Colonic mucosa (tissue), 4 donors: ENCODE measurements at regions not wholly inside any gene's neighbourhood (a gene's known extent, or its start where the extent isn't known, plus 50 kb on each side); places are given as distances from the start of the nearest gene placed in this dataset.
"Not testable (repeated sequence)": the region's sequence is repeated elsewhere in the genome, so short reads cannot be mapped to it uniquely, and the experiment has no call there.

Source experiments
- DNase-seq: peaks from one replicate; pipeline ENCODE4 v3.0.0-alpha.2; 2020
- H3K27ac ChIP-seq: fragments of 200-600 bp; one replicate; pipeline ENCODE4 v1.8.0; 2021
- H3K27me3 ChIP-seq: fragments of 200-600 bp; one replicate; pipeline ENCODE4 v1.8.0; 2021
- H3K36me3 ChIP-seq: fragments of 200-600 bp; one replicate; pipeline ENCODE4 v1.8.0; 2021
- H3K4me1 ChIP-seq: fragments of 200-600 bp; one replicate; pipeline ENCODE4 v1.8.0; 2021; ENCODE audit warnings: mild to moderate bottlenecking
- H3K4me3 ChIP-seq: fragments of 200-600 bp; one replicate; pipeline ENCODE4 v1.8.0; 2021
- H3K9ac ChIP-seq, 2 donors: one replicate each; pipeline ENCODE4 v1.7.0; 2013; ENCODE audit warnings: control low read depth in 2 of 2, low read depth in 2 of 2, low read length in 2 of 2
- H3K9me3 ChIP-seq: fragments of 200-600 bp; one replicate; pipeline ENCODE4 v1.8.0; 2021
- CTCF ChIP-seq: fragments of 200-600 bp; IDR thresholded peaks from one replicate; pipeline ENCODE4 v1.8.0; 2022; ENCODE audit warnings: antibody characterized with exemption, mild to moderate bottlenecking
- intact Hi-C: fragments of 100-400 bp; cut with DNase I; formaldehyde crosslinking; loops from one replicate; pipeline ENCODE4 v1.14.1; 2022
- donor health status: healthy.
- donor health status: DM: no; HTN: no; CAD: no.
- donor health status: DM: no; HTN: no; CAD: no.

DNA sequence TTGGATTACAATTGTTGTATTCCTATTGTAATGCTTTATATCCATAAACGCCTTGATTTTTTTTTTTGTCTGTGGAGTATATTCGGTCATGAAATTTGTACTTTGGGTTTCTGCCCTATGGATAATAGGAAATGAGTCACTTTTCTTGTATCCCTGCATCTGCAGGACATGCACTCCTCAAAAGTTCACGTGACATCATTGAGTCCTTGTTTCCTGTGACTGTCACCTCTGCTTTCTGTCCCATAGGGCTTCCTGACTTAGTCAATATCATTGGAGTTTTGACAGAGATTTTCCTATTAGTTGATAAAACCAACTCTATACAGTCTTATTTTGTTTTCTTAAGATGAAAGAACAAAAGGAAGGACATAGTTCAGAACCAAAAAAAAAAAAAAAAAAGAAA is 356.3 kb downstream of the MAT2B start:
- intact Hi-C loops = no loop called here
- Histone ChIP-seq H3K9me3 (no peaks in the 10 kb centered on the region), H3K4me3 (no peak overlapping the region), H3K27ac (no peak overlapping the region), H3K36me3 (no peaks in the 10 kb centered on the region), H3K27me3 (no peaks in the 10 kb centered on the region), H3K4me1 (no peaks in the 10 kb centered on the region), H3K9ac (no peak overlapping the region)
- DNase-seq = no peak
- TF ChIP-seq CTCF = no peak

GRCh38 chr5:163867324-163867723 is 361.9 kb downstream of the MAT2B start:
- intact Hi-C loops = no loop called here
- H3K27me3 ChIP-seq = no peaks in the 10 kb centered on the region
- DNase-seq = no peak
- no peak for TF ChIP-seq CTCF
- no peaks in the 10 kb centered on the region for H3K36me3 ChIP-seq
- no peak overlapping the region for H3K9ac ChIP-seq
- no peak overlapping the region for H3K4me3 ChIP-seq
- no peaks in the 10 kb centered on the region for H3K9me3 ChIP-seq
- H3K27ac ChIP-seq = no peak overlapping the region
- no peaks in the 10 kb centered on the region for H3K4me1 ChIP-seq

DNA sequence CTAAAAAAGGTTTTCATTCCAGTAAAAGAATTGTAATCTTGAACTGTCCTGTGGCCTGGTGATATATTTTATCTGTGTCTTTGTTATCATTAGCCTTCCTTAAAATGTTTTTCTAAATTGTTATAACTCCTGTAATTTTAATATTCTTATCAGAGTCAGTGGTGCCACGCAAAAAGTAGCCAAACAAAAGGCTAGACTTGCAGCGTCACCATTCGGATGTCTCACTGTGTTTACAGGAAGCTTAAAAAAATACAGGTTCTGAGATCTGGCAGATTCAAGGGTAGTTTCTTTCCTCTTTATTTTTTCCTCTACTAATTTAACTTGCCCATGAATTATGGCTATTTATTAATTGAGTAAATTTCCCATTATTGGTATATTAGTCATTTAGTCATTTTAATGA is 362.3 kb downstream of the MAT2B start:
- H3K27me3 ChIP-seq = no peaks in the 10 kb centered on the region
- no peaks in the 10 kb centered on the region for H3K36me3 ChIP-seq
- intact Hi-C loops = no loop called here
- H3K27ac ChIP-seq = no peak overlapping the region
- H3K9ac ChIP-seq = no peak overlapping the region
- no peaks in the 10 kb centered on the region for H3K9me3 ChIP-seq
- H3K4me1 ChIP-seq = no peaks in the 10 kb centered on the region
- no peak for DNase-seq
- no peak overlapping the region for H3K4me3 ChIP-seq
- no peak for TF ChIP-seq CTCF

DNA sequence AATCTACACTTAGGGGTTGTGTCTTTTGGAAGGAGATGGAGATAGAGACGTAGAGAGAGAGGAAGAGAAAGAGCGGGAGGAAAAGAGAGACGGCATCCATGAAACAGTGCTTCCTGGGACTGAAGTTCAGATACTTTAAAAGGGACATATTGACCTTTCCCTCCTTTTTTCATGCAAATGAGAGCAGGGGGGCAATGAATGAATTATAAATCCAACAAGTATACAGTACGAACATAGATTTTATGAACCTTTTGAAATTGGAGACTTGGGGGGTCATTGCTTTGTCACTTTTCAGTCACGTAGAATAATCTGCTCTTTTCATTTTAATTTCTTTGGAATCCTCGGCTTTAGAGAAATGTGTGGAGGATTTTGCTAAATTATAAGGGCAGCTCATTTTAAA is 364.2 kb downstream of the MAT2B start:
- no peaks in the 10 kb centered on the region for H3K4me1 ChIP-seq
- no peaks in the 10 kb centered on the region for H3K27me3 ChIP-seq
- no peaks in the 10 kb centered on the region for H3K36me3 ChIP-seq
- TF ChIP-seq CTCF = no peak
- intact Hi-C loops = no loop called here
- no peaks in the 10 kb centered on the region for H3K9me3 ChIP-seq
- no peak overlapping the region for H3K4me3 ChIP-seq
- DNase-seq = no peak
- H3K9ac ChIP-seq = no peak overlapping the region
- no peak overlapping the region for H3K27ac ChIP-seq

DNA sequence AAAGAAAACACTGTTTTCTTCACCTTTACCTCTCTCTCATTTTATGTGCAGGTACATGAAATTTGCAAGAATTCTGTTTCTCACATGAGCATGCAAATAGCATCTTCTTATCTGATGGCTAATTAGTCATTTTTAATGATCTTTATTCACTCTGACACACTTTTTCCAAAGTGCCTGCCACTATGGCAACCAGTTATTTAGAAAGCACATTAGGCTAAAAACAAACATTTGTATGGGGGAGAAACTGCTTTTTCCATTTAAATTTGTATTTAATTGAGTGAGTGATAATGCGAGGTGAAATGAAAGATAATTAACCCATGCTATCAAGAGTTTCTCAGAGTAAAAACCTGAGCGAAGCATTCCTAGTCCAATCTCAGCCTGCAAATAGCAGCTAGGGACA is 365.0 kb downstream of the MAT2B start:
- no peaks in the 10 kb centered on the region for H3K4me1 ChIP-seq
- H3K36me3 ChIP-seq = no peaks in the 10 kb centered on the region
- H3K9me3 ChIP-seq = no peaks in the 10 kb centered on the region
- H3K27me3 ChIP-seq = no peaks in the 10 kb centered on the region
- no peak for TF ChIP-seq CTCF
- no peak overlapping the region for H3K4me3 ChIP-seq
- intact Hi-C loops = no loop called here
- H3K27ac ChIP-seq = no peak overlapping the region
- no peak overlapping the region for H3K9ac ChIP-seq
- DNase-seq = no peak

- no peak for TF ChIP-seq CTCF
- no peaks in the 10 kb centered on the region for H3K9me3 ChIP-seq
- no peak overlapping the region for H3K9ac ChIP-seq
- H3K36me3 ChIP-seq = no peaks in the 10 kb centered on the region
- DNase-seq = no peak
- H3K4me3 ChIP-seq = no peak overlapping the region
- H3K4me1 ChIP-seq = no peaks in the 10 kb centered on the region
- H3K27me3 ChIP-seq = no peaks in the 10 kb centered on the region
- intact Hi-C loops = no loop called here
- H3K27ac ChIP-seq = no peak overlapping the region
Measured at GRCh38 chr5:163874431-163874830, 369.0 kb downstream of the MAT2B start.

DNA sequence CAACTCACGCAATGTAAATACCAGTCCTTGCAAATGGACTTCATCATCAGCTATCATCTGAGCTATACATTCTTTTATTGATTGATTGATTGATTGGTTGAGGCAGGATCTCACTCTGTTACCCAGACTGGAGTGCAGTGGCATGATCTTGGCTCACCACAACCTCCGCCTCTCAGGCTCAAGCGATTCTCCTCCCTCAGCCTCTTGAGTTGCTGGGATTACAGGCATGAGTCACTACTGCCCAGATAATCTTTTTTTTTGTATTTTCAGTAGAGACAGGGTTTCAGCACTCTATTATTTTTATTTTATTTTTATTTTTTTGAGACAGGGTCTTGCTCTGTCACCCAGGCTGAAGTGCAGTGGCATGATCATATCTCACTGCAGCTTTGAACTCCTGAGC is 369.5 kb downstream of the MAT2B start:
- DNase-seq, H3K9ac ChIP-seq, H3K27me3 ChIP-seq, H3K27ac ChIP-seq, H3K36me3 ChIP-seq, H3K4me3 ChIP-seq, intact Hi-C loops, H3K9me3 ChIP-seq, H3K4me1 ChIP-seq: not testable (repeated sequence)
